Activated CD4-positive, alpha-beta T cell treated with anti-CD3 and anti-CD28 coated beads, Interleukin-2, amount 50 U/mL, for 1 hour (primary cell): ENCODE measurements at regions not wholly inside any gene's neighbourhood (a gene's known extent, or its start where the extent isn't known, plus 50 kb on each side); places are given as distances from the start of the nearest gene placed in this dataset.
"Not testable (repeated sequence)": the region's sequence is repeated elsewhere in the genome, so short reads cannot be mapped to it uniquely, and the experiment has no call there.

Experiments
- DNase-seq: peaks from one replicate; pipeline ENCODE4 v3.0.0-alpha.2; 2020

GRCh38 chr13:22929381-22930126, 251.2 kb upstream of the SGCG start:
- DNase-seq = no peak

- no peak for DNase-seq
These were observed 249.2 kb upstream of the SGCG start for GRCh38 chr13:22931576-22931975.

- not testable (repeated sequence) for DNase-seq
These were observed 248.0 kb upstream of the SGCG start for GRCh38 chr13:22932632-22933412.

GRCh38 chr13:22933571-22934181, 247.1 kb upstream of the SGCG start:
- no peak for DNase-seq

GRCh38 chr13:22934744-22935523, 245.8 kb upstream of the SGCG start:
- DNase-seq = no peak

- no peak for DNase-seq
These were observed 244.6 kb upstream of the SGCG start for GRCh38 chr13:22936228-22936627.

GRCh38 chr13:22937241-22937640, 243.5 kb upstream of the SGCG start:
- DNase-seq = no peak

GRCh38 chr13:22937953-22938352, 242.8 kb upstream of the SGCG start:
- DNase-seq = no peak

GRCh38 chr13:22938576-22938975, 242.2 kb upstream of the SGCG start:
- no peak for DNase-seq

- no peak for DNase-seq
These were observed 241.6 kb upstream of the SGCG start for GRCh38 chr13:22939157-22939556.

GRCh38 chr13:22940090-22940710, 240.6 kb upstream of the SGCG start:
- DNase-seq = no peak

- DNase-seq = no peak
These were observed 240.0 kb upstream of the SGCG start for GRCh38 chr13:22940736-22941135.

- not testable (repeated sequence) for DNase-seq
These were observed 239.3 kb upstream of the SGCG start for GRCh38 chr13:22941495-22941894.

GRCh38 chr13:22942831-22943230, 237.9 kb upstream of the SGCG start:
- DNase-seq = not testable (repeated sequence)

GRCh38 chr13:22944378-22944777, 236.4 kb upstream of the SGCG start:
- DNase-seq = no peak

- no peak for DNase-seq
These were observed 235.2 kb upstream of the SGCG start for GRCh38 chr13:22945321-22946226.

- no peak for DNase-seq
These were observed 232.4 kb upstream of the SGCG start for GRCh38 chr13:22948421-22948820.

- DNase-seq = not testable (repeated sequence)
These were observed 228.8 kb upstream of the SGCG start for GRCh38 chr13:22952018-22952417.

- not testable (repeated sequence) for DNase-seq
These were observed 225.6 kb upstream of the SGCG start for GRCh38 chr13:22955147-22955546.

- DNase-seq = not testable (repeated sequence)
These were observed 224.2 kb upstream of the SGCG start for GRCh38 chr13:22956456-22957115.

- not testable (repeated sequence) for DNase-seq
These were observed 220.9 kb upstream of the SGCG start for GRCh38 chr13:22959859-22960258.
